HG03103 (cell line): ENCODE measurements at regions not wholly inside any gene's neighbourhood (a gene's known extent, or its start where the extent isn't known, plus 50 kb on each side); places are given as distances from the start of the nearest gene placed in this dataset.

Experiments used
- ATAC-seq: cut with Tn5 transposase; IDR thresholded peaks from one replicate; pipeline ENCODE4 v1.9.1; 2021; ENCODE audit warnings: low read depth; ENCODE audit not compliant: unreplicated experiment

- ATAC-seq: no peak
These were observed 137.4 kb upstream of the RPL10L start for GRCh38 chr14:46788994-46789393.

- ATAC-seq: no peak
These were observed 130.7 kb upstream of the RPL10L start for GRCh38 chr14:46782281-46782680.

GRCh38 chr14:46769292-46769691 is 117.7 kb upstream of the RPL10L start:
- ATAC-seq: peak; percentile 99

- ATAC-seq: no peak
These were observed 95.5 kb upstream of the RPL10L start for GRCh38 chr14:46747001-46747652.

GRCh38 chr14:46734286-46734685 is 82.7 kb upstream of the RPL10L start:
- no peak for ATAC-seq

- no peak for ATAC-seq
These were observed 65.6 kb upstream of the RPL10L start for GRCh38 chr14:46717211-46717610.
